ENCODE measurements at regions not wholly inside any gene's neighbourhood (a gene's known extent, or its start where the extent isn't known, plus 50 kb on each side); places are given as distances from the start of the nearest gene placed in this dataset.

DNA sequence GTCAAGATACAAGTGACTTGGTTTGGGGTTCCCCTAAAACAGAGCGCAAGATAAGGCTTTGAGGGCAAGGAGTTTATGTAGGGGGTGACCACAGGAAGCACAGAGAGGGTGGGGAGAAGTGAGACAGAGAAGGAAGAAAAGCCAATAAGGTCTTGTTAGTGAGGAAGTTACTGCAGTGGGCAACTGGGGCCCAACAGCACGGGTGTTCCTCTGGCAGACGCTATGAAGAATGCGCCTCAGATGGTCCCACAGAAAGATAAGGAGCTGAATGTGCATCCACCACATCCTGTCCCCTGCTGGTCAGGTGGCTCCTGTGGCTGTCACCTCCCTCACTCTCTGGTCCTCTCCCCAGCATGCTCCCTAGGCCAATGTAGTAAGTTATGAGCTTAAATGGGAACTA is 333.5 kb downstream of the TSHZ3 start:
- TF ChIP-seq, protein P1, sequence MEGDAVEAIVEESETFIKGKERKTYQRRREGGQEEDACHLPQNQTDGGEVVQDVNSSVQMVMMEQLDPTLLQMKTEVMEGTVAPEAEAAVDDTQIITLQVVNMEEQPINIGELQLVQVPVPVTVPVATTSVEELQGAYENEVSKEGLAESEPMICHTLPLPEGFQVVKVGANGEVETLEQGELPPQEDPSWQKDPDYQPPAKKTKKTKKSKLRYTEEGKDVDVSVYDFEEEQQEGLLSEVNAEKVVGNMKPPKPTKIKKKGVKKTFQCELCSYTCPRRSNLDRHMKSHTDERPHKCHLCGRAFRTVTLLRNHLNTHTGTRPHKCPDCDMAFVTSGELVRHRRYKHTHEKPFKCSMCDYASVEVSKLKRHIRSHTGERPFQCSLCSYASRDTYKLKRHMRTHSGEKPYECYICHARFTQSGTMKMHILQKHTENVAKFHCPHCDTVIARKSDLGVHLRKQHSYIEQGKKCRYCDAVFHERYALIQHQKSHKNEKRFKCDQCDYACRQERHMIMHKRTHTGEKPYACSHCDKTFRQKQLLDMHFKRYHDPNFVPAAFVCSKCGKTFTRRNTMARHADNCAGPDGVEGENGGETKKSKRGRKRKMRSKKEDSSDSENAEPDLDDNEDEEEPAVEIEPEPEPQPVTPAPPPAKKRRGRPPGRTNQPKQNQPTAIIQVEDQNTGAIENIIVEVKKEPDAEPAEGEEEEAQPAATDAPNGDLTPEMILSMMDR (IDR thresholded peaks at IDR 0.05; ENCODE audit: poor library complexity, severe bottlenecking) = no peak
- TF ChIP-seq POLR2AphosphoS5 (IDR thresholded peaks at IDR 0.05) (no peak), SMC3 (conservative IDR thresholded peaks at IDR 0.05; ENCODE audit: poor library complexity) (no peak), EP300 (conservative IDR thresholded peaks at IDR 0.05; ENCODE audit: poor library complexity, severe bottlenecking) (no peak), RAD21 (conservative IDR thresholded peaks at IDR 0.05) (no peak), EZH2 (IDR thresholded peaks at IDR 0.05; ENCODE audit: borderline replicate concordance, insufficient read depth, low read length, poor library complexity, severe bottlenecking) (no peak), TAF1 (IDR thresholded peaks at IDR 0.05; ENCODE audit: low read depth) (no peak), MXI1 (conservative IDR thresholded peaks at IDR 0.05; ENCODE audit: poor library complexity, severe bottlenecking) (no peak)
- TF ChIP-seq, protein P2, sequence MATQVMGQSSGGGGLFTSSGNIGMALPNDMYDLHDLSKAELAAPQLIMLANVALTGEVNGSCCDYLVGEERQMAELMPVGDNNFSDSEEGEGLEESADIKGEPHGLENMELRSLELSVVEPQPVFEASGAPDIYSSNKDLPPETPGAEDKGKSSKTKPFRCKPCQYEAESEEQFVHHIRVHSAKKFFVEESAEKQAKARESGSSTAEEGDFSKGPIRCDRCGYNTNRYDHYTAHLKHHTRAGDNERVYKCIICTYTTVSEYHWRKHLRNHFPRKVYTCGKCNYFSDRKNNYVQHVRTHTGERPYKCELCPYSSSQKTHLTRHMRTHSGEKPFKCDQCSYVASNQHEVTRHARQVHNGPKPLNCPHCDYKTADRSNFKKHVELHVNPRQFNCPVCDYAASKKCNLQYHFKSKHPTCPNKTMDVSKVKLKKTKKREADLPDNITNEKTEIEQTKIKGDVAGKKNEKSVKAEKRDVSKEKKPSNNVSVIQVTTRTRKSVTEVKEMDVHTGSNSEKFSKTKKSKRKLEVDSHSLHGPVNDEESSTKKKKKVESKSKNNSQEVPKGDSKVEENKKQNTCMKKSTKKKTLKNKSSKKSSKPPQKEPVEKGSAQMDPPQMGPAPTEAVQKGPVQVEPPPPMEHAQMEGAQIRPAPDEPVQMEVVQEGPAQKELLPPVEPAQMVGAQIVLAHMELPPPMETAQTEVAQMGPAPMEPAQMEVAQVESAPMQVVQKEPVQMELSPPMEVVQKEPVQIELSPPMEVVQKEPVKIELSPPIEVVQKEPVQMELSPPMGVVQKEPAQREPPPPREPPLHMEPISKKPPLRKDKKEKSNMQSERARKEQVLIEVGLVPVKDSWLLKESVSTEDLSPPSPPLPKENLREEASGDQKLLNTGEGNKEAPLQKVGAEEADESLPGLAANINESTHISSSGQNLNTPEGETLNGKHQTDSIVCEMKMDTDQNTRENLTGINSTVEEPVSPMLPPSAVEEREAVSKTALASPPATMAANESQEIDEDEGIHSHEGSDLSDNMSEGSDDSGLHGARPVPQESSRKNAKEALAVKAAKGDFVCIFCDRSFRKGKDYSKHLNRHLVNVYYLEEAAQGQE (IDR thresholded peaks at IDR 0.05; ENCODE audit: borderline replicate concordance) = no peak

Measured in neural cell (in vitro differentiated cells).